ENCODE measurements at regions not wholly inside any gene's neighbourhood (a gene's known extent, or its start where the extent isn't known, plus 50 kb on each side); places are given as distances from the start of the nearest gene placed in this dataset.

DNA sequence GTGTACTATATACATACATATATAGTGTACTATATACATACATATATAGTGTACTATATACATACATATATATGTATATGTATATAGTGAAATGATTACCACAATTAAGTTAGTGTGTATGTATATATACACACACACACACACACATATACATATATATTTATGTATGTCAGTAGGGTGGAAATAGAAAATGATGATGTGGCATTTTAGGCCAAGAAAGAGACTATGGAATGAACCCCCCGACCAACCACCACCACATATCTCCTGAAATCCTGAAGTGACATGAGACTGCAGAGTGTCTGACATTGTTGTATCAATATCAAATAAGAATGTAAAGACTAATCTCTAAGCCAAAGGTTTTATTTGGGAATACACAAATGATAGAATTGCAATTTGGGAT, 107.6 kb downstream of the RFC3 start:
- TF ChIP-seq SP1 (IDR thresholded peaks at IDR 0.05; ENCODE audit: low read depth), result no peak
- TF ChIP-seq, protein P1, sequence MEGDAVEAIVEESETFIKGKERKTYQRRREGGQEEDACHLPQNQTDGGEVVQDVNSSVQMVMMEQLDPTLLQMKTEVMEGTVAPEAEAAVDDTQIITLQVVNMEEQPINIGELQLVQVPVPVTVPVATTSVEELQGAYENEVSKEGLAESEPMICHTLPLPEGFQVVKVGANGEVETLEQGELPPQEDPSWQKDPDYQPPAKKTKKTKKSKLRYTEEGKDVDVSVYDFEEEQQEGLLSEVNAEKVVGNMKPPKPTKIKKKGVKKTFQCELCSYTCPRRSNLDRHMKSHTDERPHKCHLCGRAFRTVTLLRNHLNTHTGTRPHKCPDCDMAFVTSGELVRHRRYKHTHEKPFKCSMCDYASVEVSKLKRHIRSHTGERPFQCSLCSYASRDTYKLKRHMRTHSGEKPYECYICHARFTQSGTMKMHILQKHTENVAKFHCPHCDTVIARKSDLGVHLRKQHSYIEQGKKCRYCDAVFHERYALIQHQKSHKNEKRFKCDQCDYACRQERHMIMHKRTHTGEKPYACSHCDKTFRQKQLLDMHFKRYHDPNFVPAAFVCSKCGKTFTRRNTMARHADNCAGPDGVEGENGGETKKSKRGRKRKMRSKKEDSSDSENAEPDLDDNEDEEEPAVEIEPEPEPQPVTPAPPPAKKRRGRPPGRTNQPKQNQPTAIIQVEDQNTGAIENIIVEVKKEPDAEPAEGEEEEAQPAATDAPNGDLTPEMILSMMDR (IDR thresholded peaks at IDR 0.05 in 2 of 3, conservative IDR thresholded peaks at IDR 0.05 in 1 of 3; ENCODE audit: borderline replicate concordance in 1 of 3, insufficient read depth in 1 of 3, low read depth in 2 of 3, low read length in 2 of 3), result no peak
- no peak for TF ChIP-seq EZH2phosphoT487 (IDR thresholded peaks at IDR 0.05; ENCODE audit: borderline replicate concordance)
- no peak for TF ChIP-seq EZH2 (IDR thresholded peaks at IDR 0.05)
- TF ChIP-seq POLR2A (IDR thresholded peaks at IDR 0.05; ENCODE audit: borderline replicate concordance, extremely low read depth, insufficient read depth, insufficient read length), result no peak
- TF ChIP-seq, protein P2, sequence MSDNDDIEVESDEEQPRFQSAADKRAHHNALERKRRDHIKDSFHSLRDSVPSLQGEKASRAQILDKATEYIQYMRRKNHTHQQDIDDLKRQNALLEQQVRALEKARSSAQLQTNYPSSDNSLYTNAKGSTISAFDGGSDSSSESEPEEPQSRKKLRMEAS (IDR thresholded peaks at IDR 0.05), result no peak
- no peak for TF ChIP-seq RAD21 (IDR thresholded peaks at IDR 0.05; ENCODE audit: low read depth)
